ENCODE measurements at regions not wholly inside any gene's neighbourhood (a gene's known extent, or its start where the extent isn't known, plus 50 kb on each side); places are given as distances from the start of the nearest gene placed in this dataset.

DNA sequence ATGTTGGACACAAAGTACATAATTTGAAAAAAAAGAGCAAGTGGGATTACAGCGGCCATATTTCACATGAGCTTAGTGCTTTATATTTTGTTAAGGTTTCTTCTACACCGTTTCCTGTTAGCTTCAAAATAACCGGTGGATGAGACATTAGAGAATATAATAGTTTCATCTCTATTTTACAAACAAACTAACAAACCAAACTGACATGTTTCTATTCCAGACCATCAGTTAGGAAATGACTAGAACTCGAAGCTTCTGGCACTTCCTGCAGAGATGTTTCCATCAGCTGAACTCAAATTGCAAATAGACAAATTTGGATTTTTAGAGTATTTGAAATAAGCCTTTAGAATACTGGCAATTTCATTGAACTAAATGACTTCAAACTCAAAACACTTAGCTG is 86.5 kb downstream of the MTRR start:
- DNase-seq (ENCODE audit: low spot score), result no peak

DNA sequence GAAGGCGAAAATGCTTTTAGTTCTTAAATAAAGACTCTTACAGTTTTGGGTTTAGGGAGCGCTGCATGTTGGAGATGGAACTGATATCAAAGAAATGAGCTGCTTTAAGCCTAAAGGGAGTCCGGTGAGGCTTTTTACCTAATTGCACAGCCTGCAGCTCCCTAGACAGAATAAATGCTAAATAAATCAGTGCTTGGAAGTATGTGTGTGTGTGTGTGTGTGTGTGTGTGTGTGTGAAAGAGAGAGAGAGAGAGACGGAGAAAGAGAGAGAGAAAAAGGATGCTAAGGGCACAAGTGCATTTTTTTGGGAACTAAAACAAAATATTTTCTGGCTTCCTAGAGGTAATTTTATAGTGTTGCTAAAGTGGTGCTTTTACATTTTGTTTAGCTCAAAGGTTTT is 88.4 kb downstream of the MTRR start:
- DNase-seq (ENCODE audit: low spot score), result no peak

DNA sequence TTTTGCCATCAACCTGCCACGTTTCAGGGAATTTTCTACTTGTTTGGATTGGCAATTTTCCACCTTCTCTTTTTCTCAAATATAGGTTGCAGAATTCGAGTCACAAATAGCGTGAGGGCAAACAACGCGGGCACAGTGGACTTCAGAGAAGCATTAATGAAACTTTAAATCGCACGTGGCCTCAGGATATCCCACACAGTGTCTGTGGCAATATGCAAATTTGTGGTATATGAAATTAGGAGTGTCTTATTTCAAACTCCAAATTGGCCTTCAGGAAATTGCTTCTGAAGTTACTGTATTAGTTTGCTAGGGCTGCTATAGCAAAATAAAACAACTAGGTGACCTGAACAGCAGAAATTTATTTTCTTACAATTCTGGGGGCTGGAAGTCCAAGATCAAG is 91.2 kb downstream of the MTRR start:
- no peak for DNase-seq (ENCODE audit: low spot score)

DNA sequence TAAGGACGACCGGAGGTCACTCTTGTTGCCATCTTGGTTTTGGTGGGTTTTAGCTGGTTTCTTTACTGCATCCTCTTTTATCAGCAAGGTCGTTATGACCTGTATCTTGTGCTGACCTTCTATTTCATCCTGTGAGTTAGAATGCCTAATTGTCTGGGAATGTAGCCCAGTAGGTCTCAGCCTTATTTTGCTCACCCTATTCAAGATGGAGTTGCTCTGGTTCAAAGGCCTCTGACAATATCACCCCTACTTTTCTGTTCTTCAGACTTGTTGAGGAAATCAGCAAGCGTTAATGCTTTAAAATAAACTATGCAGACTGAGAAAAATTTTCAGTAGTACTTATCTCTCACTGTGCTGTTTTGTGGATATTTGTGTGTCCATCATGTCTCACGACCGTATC is 92.6 kb downstream of the MTRR start:
- DNase-seq (ENCODE audit: low spot score), result no peak

DNA sequence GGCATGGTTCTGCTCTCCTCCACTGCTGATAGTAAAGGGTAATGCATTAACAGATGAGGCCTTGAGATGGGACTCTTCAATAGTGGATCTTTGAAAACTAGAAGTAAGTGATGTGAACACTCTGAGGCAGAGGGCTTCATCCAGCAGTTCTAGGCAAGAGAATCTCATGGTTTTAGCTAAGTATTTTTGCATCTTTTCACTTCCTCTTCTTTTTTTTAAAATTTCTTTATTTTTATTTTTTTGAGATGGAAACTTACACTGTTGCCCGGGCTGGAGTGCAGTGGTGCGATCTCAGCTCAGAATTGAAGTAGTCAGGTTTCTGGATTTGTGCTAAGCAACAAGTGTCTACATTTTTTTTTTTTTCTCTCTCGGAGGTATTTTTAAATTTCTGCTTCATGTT is 101.9 kb downstream of the MTRR start:
- no peak for DNase-seq (ENCODE audit: low spot score)

DNA sequence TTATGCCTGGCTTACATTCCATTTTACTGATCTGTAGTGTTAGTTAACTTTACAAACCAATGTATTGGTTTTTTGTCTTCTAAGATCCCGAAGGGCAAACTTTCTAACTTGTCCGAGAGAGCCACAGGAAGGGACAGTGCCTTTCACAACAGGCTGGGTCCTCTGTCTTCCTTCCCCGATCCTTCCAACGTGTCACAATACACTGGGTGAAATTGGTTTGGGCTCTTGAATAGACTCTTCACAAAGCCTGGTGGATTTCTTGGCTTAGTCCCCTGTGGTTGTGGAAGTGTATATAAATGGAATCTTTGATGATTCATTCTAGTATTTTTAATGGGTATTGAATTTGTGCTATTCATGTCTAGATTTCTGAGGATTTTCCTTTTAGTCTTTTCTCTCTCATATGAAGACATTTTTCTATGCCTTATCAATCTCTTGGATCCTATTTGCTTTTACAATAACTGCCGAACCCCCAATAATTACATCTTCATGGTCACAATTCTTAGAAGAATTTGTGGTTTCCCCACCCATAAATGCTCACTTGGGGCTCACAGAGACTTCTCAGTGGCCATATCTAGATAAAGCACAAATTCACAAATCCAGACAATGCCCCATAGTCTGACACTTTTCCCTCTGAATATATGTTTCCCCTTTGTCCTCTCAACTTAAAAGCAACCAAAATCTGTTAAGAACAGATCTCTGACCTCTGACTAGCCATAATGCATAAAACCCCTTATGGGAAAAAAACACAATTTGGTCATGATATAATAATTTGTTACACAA is 107.7 kb downstream of the MTRR start:
- DNase-seq (ENCODE audit: low spot score), result no peak

DNA sequence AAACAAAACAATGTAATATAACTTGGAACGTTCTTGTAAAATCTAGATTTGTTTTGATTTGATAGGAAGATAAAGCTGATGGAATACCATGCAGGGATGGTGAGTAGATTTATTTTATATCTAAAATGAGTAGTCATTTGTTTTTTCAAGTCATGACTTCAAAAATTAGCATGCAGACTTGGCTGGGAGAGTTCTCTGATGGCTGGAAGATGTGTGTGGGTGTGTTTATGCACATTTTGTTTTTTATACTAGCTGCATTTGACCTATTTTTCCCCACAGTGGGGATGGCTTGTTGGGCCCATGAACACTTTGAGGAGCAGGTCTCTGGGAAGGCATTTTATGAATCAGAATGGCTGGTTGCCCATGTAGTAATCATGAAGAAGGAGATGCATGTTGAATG is 109.2 kb downstream of the MTRR start:
- DNase-seq (ENCODE audit: low spot score), result no peak

DNA sequence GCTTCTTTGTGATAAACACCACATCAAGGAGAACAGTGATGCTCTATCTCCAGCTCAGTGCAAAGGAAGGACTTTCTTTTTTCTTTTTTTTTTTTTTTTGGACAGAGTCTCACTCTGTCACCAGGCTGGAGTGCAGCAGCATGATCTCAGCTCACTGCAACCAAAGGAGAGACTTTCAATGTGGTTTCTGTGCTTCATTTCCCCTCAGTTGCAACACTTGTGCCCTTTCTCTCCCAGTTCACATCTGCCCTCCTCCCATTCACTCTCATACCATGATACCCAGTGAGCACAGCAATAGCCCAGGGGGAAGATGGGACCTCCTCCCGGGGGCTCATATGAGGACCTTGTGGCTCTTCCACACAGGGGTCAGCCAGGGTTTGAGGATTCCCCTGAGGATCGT is 110.0 kb downstream of the MTRR start:
- DNase-seq (ENCODE audit: low spot score), result no peak

DNA sequence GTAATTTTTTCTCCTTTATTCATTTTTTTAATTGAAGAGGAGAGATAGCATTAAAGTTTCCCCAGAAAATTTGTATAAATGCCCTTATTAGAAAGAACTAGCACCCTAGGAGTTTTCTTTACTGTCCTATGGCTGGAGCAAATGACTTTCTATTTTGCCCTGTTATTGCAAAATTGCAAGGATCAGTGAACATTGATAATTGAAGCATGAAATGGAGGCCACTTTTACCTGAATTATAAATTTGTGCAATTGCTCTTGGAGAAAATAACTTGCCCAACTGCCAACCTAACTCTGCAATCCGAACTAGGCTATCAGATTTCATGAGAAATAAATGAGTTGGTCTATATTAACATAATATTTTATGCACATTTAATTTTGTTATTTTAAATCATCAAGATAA is 111.9 kb downstream of the MTRR start:
- no peak for DNase-seq (ENCODE audit: low spot score)

DNA sequence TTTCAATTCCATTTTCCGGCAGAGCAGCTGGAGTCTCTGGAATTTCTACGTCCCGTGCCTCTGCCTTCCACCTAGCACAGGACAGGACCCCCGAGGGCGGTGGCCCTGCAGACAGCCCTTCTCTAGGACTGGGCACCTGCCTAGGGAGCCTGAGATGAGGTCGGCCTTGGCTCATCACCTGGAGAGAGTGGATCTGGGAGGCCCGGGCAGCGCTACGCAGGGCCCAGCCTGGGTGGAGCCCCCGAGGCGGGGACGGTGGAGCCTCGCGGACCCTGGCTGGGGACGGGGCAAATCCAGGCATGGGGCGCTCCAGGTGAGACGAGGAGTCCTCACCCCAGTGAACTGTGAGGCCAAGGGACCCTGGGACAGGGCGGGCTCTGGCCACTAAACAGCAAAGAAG is 114.5 kb downstream of the MTRR start:
- no peak for DNase-seq (ENCODE audit: low spot score)

DNA sequence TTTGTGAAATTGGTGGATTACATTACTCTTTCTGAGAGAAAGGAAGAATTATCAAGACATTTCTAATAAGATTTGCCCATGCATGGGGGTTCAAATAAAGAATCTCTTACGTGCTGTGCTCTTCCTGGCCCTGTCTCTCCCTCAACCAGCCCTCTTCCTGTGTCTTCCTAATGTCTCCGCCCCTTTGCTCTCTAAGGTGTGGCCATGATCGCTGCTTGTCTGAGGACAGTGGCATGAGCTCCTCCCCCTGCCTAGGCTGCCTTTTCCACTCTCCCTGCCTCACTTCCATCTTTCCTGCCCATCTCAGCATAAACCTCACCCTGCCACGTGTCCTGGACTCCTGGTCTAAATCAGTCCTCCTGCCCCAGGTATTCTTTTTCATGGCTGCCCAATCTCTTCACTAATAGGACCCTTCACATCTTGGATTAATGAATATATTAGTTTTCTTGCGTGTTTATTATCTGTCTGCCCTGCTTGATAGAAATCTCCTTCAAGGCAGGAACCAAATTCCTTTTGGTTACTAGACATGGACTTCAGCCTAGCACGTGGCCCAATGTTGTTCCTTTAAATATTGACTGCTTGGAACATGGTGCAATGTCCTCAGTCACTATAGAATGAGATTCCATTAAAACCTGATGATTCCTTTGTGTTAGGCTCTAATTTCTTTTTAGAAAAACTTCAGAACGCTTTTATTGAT is 122.3 kb downstream of the MTRR start:
- no peak for DNase-seq (ENCODE audit: low spot score)

DNA sequence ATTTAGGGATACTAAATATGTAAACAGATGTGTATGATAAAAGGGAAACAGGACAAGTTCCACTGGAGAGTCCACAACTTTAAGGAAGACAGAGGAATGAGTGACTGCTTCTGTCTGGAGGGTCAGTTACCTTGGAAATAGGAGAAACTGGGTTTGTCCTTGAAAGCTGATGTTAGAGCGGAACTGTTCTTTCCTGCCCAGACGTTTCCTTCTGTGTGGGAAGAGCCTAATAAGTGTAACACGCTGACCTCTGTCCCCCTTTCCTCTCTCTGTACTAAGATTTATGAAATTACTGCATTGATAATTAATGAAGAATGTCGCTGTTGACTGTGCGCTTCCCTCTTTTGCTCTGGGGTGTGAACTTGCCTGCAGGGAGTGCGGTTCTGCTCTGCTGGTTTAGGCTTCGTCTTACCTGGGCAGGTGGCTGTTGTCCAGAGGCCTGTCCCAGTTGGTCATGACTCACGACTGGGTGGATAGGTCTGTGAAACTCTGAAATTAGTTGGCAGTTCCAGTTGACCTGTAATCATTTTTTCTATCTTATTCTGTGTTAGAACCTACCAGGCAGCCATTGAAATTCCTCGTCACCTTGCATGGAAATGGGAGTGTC is 126.8 kb downstream of the MTRR start:
- no peak for DNase-seq (ENCODE audit: low spot score)

DNA sequence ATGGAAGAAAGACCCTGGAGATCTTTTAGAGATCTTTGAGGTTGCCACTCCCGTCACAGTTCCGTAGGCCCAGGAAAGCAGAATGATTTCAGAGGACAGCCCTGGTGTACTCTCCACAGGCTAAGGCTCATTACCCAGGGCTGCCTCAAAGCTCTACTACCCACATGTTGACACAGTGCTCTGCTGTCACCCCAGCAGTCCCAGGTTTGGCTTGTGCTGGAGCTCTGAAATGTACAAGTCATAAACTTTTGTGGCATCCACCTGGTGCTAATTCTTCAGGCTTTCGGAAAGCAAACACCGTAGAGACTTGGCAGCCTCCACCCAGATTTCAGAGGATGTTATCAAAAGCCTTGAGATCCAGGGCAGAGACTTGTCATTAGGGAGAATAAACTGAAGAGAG is 136.5 kb downstream of the MTRR start:
- DNase-seq (ENCODE audit: low spot score), result no peak

DNA sequence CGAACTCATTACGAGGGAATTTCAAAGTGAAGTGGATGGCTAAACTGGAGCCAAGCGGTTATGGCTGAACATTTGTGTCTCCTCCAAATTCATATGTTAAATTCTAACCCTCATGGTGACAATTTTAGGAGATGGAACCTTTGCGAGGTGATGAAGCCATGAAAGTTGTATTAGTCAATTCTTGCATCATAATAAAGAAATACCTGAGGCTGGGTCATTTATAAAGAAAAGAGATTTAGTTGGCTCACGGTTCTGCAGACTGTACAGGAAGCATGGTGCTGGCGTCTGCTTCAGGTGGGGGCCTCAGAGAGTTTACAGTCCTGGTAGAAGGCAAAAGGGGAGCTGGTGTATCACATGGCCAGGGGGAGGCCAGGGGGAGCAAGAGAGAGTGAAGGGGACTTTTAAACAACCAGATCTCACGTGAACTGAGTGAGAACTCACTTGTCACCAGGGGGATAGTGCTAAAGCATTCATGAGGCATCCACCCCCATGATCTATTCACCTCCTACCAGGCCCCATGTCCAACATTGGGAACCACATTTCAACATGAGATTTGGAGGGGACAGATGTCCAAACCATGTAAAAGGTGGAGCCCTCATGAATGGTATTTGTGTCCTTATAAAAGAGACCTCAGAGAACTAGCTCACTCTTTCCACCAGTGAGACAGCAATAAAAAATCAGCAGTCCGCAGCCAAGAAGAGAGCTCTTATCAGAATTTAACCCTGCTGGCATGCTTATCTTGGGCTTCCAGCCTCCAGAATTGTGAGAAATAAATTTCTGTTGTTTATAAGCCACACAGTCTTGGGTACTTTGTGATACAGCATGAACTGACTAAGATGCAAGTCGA is 143.4 kb downstream of the MTRR start:
- peak; percentile 34 for DNase-seq (ENCODE audit: low spot score)

DNA sequence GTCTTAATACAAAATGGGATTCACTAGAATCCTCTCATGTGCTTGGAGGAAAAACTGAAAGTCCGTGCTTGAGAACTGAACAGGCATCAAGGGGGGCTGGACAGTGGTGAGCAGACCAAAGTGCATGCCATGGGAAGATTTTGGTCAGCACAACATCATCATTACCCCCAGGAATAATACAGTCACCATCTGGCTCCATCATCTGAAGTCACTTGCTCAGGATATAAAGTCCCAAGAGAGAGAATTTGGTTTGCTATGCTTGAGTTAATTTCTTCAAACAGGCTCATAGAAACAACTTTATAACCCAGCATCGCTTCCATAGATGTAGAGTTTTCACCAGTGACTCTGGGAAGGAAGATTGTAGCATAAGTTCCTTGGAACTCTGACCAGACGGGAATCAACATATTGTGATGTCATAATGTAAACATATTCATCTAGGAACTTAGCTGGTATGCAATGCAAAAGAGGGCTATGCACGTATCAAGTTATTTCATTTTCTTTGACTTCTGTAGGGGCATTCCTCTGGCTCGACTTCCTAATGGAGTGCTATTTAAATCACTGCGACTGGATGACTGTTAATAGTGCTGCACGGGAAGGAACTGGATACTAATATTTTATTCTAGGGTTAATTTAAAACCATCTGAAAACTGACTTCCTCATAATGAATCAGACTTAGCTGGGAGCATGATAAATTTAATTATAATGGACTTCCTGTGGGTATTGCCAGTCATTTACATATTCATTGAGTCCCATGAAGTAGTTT is 145.2 kb downstream of the MTRR start:
- no peak for DNase-seq (ENCODE audit: low spot score)

DNA sequence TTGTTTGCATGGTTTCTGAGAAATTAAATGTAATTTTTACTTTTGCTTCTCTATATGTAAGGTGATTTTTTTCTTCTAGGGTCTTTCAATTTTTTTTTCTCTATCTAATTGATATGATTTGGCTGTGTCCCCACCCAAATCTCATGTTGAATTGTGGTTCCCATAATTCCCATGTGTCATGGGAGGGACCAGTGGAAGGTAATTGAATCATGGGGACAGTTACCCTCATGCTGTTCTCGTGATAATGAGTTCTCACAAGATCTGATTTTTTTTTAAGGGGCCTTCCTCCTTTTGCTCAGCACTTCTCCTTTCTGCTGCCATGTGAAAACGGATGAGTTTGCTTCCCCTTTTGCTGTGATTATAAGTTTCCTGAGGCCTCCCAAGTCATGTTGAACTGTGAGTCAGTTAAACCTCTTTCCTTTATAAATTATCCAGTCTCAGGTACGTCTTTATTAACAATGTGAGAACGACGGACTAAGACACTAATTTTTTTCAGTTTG is 150.8 kb downstream of the MTRR start:
- DNase-seq (ENCODE audit: low spot score), result no peak

DNA sequence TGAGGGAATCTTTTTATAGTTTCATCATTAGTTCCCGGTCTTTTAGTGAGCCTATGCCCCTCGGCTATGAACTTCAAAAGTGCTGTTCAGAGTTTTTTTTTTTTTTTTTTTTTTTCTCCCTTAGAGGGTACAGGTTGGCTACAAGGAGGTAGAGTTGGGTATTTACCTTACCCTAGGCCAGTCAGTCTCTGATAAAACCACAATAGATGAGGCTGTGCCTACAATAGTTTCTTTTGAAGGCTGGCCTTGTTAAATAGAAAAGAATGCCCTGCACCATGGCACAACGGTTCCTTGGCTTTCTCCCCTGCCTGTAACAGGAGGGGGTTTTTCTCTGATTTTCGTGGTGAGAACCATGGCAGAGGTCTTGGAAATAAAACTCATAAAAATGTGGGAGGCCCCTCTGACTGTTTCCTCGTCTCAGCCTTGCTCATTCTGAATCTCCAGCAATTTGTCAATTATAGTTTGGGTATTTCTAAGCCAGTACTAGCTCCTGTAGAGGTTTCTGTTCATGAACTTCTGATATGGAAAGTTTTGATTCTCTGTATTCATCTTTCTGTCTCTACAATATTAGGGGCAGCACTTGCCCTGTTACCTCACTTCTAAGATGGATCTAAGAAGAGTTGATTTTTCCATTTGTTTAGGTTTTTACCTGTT is 152.0 kb downstream of the MTRR start:
- DNase-seq (ENCODE audit: low spot score), result no peak

DNA sequence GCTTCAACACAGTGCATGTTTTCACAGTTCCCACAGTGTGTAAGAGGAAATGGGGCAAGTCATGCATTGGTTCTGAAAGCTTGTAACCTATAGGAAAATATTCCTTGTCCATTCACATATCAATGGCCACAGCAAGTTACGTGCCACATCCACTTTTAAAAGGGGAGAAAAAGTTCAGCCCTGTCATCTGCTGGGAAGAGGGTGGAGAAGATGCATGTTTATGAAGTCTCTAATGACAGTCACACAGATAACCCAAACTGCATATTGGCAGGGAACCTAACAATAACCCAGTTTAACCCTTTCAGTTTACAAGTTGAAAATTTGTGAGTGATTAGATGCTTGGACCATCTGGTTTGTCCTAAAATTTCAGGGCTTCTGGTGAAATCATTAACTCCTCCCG is 159.3 kb downstream of the MTRR start:
- no peak for DNase-seq (ENCODE audit: low spot score)

DNA sequence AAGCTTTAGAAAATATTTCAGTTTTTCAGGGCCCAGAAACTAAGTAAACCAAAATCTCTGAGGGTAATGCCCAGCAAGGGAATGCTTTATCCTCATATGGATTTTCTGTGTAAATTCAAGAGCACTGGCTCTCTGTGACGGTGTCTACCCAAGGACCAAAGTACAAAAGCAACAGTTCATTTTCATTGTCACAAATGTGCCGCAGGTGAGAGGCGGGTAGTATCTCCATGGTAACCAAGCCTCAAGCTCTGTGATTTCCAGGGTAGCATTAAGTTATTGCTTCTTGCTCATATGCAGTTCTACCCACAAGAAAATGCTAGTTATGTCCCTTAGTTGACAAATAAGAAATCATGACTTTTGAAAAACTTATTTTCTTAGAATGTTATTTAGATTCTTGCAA is 164.3 kb downstream of the MTRR start:
- no peak for DNase-seq (ENCODE audit: low spot score)

DNA sequence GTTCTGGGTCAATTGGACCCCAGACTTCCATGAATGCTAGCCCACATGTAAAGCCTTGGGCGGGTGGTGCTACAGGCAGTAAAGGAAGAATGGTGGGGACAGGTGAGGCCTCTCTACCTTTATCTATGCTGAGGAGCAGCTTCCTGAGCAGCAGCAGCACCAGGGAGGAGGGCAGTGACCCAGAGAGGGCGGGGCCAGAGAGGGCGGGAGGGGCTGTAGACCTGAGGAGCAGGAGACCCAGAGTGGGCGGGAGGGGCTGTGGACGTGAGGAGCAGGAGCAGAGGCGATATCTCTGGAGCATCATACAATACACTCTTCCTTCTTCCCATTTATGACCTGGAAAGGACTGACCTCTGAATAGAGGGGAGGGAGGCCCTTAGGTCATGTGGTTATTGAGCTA is 165.9 kb downstream of the MTRR start:
- no peak for DNase-seq (ENCODE audit: low spot score)

DNA sequence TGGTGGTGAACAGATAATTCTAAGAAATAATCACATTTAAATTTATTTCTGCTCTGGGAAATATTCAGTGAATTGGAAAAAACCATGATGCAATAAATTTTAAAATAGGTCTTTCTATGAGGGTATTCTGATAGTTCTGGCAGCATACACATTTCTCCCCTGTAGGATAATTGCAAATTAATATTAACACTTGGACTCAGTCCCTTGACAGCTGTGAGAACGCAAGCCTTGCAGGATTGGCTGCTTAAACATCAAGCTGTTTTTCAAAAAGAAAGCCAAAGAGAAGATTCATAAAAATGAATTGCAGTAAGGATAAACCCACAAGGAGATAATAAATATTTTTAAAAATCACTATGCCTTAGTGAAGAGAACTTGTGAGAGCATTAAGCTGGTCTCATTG is 180.0 kb downstream of the MTRR start:
- no peak for DNase-seq (ENCODE audit: low spot score)

Data from hematopoietic multipotent progenitor cell treated with erythropoietin and hydrocortisone succinate and interleukin-3 and kit ligand, for 17 days (in vitro differentiated cells).